ENCODE measurements at regions not wholly inside any gene's neighbourhood (a gene's known extent, or its start where the extent isn't known, plus 50 kb on each side); places are given as distances from the start of the nearest gene placed in this dataset.

DNA sequence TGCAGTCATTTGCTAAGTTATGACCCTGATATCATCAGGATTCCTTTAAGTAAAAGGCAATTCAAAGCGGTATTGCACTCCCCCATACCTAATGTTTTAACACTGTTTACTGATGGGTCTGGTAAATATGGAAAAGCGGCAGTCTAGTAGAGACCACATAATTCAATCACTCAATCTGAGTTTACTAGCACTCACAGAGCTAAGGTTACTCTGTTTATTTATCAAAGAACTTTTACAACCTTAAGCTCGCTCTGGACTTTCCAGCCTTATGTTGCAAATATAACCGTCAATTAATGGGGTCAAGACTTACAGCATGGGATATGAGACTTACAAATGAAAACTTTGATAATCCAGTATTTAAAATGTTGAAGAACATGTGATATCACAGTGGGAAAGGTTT lies 124.5 kb upstream of the ZCCHC13 start:
- DNase-seq: no peak
- H3K4me2 ChIP-seq (ENCODE audit: low read depth, low read length, poor library complexity, severe bottlenecking): no peak overlapping the region
- no peaks in the 10 kb centered on the region for H3K36me3 ChIP-seq (ENCODE audit: insufficient read depth, low read length)
- no peaks in the 10 kb centered on the region for H3K79me2 ChIP-seq (ENCODE audit: low read length)
- H3K9me2 ChIP-seq (replicated peaks; ENCODE audit: insufficient read depth, low read length): no peaks in the 10 kb centered on the region
- H4K20me1 ChIP-seq (ENCODE audit: insufficient read depth, low read depth, low read length): no peaks in the 10 kb centered on the region
- H3K4me3 ChIP-seq (ENCODE audit: low read length): no peak overlapping the region
- H3K4me1 ChIP-seq (ENCODE audit: low read length): no peaks in the 10 kb centered on the region
- no peak overlapping the region for H3K9ac ChIP-seq (ENCODE audit: low read length)
- no peaks in the 10 kb centered on the region for H3K9me3 ChIP-seq (ENCODE audit: low read length)
- no peak overlapping the region for H3K27ac ChIP-seq (ENCODE audit: low read length)
- H2AFZ ChIP-seq (ENCODE audit: low read length): no peak overlapping the region
- no peaks in the 10 kb centered on the region for H3K27me3 ChIP-seq (ENCODE audit: low read length)

DNA sequence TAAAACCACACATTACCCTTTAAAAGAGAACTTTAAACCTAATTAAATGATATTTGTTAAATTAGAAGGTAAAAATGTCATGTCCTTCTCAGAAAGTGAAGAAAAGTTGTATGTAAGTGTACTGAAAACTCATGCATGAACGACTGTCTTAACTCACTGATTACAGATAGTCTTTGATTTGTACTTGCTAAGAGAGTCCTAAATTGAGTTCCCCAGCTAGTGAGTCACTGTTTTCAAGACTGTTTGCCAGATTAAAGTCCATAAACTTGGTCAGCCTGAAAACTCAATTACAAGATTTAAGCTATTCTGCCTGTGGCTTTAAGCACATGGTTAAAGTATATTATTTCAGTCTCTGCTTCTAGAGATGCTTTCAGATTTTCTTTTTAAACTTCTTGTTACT lies 124.9 kb upstream of the ZCCHC13 start:
- H3K4me3 ChIP-seq (ENCODE audit: low read length): no peak overlapping the region
- no peaks in the 10 kb centered on the region for H3K27me3 ChIP-seq (ENCODE audit: low read length)

DNA sequence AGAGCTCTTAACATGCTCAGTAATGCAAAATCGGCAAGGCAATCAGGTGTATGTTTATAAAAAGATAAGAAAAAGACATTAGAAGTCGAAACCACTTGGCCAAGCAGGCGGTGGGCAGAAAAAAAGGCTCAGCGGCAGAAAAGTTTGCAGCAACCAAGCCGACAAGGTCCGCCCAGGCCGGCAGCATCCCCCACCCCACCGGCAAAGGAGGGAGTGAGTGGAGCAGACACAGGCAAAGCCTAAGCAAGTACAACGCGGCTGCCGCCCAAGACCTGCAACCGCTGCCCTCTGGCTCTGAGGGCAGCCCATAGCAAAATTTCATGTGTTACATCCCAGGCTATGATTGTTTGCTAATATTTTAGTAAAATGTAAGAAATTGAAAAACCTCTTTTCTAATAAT lies 125.4 kb upstream of the ZCCHC13 start:
- no peak overlapping the region for H3K4me3 ChIP-seq (ENCODE audit: low read length)
- H3K79me2 ChIP-seq (ENCODE audit: low read length): no peaks in the 10 kb centered on the region
- no peak overlapping the region for H3K9ac ChIP-seq (ENCODE audit: low read length)
- H3K9me2 ChIP-seq (replicated peaks; ENCODE audit: insufficient read depth, low read length): no peaks in the 10 kb centered on the region
- no peak overlapping the region for H3K27ac ChIP-seq (ENCODE audit: low read length)
- H3K9me3 ChIP-seq (ENCODE audit: low read length): no peaks in the 10 kb centered on the region
- H3K36me3 ChIP-seq (ENCODE audit: insufficient read depth, low read length): no peaks in the 10 kb centered on the region
- H2AFZ ChIP-seq (ENCODE audit: low read length): no peak overlapping the region
- DNase-seq: no peak
- no peaks in the 10 kb centered on the region for H3K4me1 ChIP-seq (ENCODE audit: low read length)
- no peaks in the 10 kb centered on the region for H4K20me1 ChIP-seq (ENCODE audit: insufficient read depth, low read depth, low read length)
- no peaks in the 10 kb centered on the region for H3K27me3 ChIP-seq (ENCODE audit: low read length)
- no peak overlapping the region for H3K4me2 ChIP-seq (ENCODE audit: low read depth, low read length, poor library complexity, severe bottlenecking)

More for the DNA sequence above, 124.9 kb upstream of the ZCCHC13 start:
- Histone ChIP-seq H3K9me2 (replicated peaks; ENCODE audit: insufficient read depth, low read length) (no peaks in the 10 kb centered on the region), H3K79me2 (ENCODE audit: low read length) (no peaks in the 10 kb centered on the region), H3K4me2 (ENCODE audit: low read depth, low read length, poor library complexity, severe bottlenecking) (no peak overlapping the region), H3K9me3 (ENCODE audit: low read length) (no peaks in the 10 kb centered on the region), H3K9ac (ENCODE audit: low read length) (no peak overlapping the region), H4K20me1 (ENCODE audit: insufficient read depth, low read depth, low read length) (no peaks in the 10 kb centered on the region), H2AFZ (ENCODE audit: low read length) (no peak overlapping the region), H3K36me3 (ENCODE audit: insufficient read depth, low read length) (no peaks in the 10 kb centered on the region), H3K27ac (ENCODE audit: low read length) (no peak overlapping the region), H3K4me1 (ENCODE audit: low read length) (no peaks in the 10 kb centered on the region)
- no peak for DNase-seq

DNA sequence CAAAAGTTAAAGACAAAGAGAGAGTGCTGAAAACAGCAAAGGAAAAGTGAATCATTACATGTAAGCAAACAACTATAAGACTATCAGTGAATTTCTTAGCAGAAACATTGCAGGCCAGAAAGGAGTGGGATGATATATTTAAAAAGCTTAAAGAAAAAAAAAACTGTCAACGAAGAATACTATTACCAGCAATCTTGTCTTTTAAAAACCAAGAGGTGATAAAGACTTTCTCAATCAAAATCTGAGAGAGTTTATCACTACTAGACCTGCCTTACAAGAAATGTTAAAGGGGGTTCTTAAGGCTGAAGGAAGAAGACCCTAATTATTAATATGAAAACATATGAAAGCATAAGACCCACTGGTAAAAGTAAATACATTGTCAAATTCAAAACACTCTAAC lies 132.5 kb upstream of the ZCCHC13 start:
- no peaks in the 10 kb centered on the region for H3K27me3 ChIP-seq (ENCODE audit: low read length)
- H3K4me3 ChIP-seq (ENCODE audit: low read length): no peak overlapping the region
- H3K9me3 ChIP-seq (ENCODE audit: low read length): no peaks in the 10 kb centered on the region; the same call in 1 of the 2 replicates
- H3K36me3 ChIP-seq (ENCODE audit: insufficient read depth, low read length): no peaks in the 10 kb centered on the region
- no peak overlapping the region for H3K9ac ChIP-seq (ENCODE audit: low read length)
- H3K79me2 ChIP-seq (ENCODE audit: low read length): no peaks in the 10 kb centered on the region
- no peaks in the 10 kb centered on the region for H4K20me1 ChIP-seq (ENCODE audit: insufficient read depth, low read depth, low read length)
- no peaks in the 10 kb centered on the region for H3K4me1 ChIP-seq (ENCODE audit: low read length)
- no peak for DNase-seq
- H2AFZ ChIP-seq (ENCODE audit: low read length): no peak overlapping the region
- H3K4me2 ChIP-seq (ENCODE audit: low read depth, low read length, poor library complexity, severe bottlenecking): no peak overlapping the region
- H3K27ac ChIP-seq (ENCODE audit: low read length): no peak overlapping the region
- H3K9me2 ChIP-seq (replicated peaks; ENCODE audit: insufficient read depth, low read length): no peaks in the 10 kb centered on the region

DNA sequence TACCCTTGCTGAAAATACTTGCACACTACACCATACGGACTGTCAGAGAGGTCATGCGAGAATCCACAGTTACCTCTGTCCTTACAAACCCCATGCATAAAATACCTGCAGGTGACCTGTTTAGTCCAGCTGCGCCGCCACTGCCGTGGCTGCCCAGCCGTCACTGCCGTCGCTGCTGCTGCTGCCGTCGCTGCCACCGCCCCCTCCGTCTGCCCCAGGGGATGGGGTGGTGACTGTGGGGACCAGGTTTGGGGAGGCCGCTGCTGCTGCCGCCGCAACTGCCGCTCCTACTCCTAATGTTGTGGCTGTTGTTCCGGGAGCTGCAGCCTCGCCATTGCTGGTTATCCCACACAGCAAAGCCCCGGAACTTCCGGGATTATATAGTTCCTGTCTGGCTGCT lies 141.8 kb upstream of the ZCCHC13 start:
- H3K9ac ChIP-seq (ENCODE audit: low read length): no peak overlapping the region
- H3K27ac ChIP-seq (ENCODE audit: low read length): no peak overlapping the region
- H4K20me1 ChIP-seq (ENCODE audit: insufficient read depth, low read depth, low read length): no peaks in the 10 kb centered on the region
- H3K9me2 ChIP-seq (replicated peaks; ENCODE audit: insufficient read depth, low read length): no peaks in the 10 kb centered on the region
- no peaks in the 10 kb centered on the region for H3K27me3 ChIP-seq (ENCODE audit: low read length)
- H3K4me3 ChIP-seq (ENCODE audit: low read length): no peak overlapping the region
- H2AFZ ChIP-seq (ENCODE audit: low read length): no peak overlapping the region
- H3K36me3 ChIP-seq (ENCODE audit: insufficient read depth, low read length): no peaks in the 10 kb centered on the region
- H3K4me1 ChIP-seq (ENCODE audit: low read length): no peaks in the 10 kb centered on the region
- DNase-seq: no peak
- H3K4me2 ChIP-seq (ENCODE audit: low read depth, low read length, poor library complexity, severe bottlenecking): no peak overlapping the region
- H3K9me3 ChIP-seq (ENCODE audit: low read length): no peaks in the 10 kb centered on the region
- no peaks in the 10 kb centered on the region for H3K79me2 ChIP-seq (ENCODE audit: low read length)

DNA sequence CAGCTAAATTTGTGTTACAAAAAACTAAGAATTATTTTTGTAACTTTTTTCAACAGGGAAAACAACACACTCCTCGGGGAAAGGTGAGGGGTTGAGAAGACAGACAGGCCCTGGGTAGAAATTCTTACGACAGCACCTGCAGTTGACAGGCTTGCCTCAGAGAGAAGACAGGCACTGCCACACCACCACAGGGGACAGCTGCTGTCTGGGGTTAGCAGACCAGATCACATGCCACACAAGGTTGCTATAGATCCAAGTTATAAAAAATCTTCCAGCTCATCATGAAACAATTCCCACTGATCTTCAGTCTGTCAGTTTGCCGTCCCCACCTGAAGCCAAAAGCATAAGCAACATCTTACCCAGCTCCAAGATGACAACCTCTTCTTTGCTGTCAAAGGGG lies 143.2 kb upstream of the ZCCHC13 start:
- Histone ChIP-seq H3K4me3 (ENCODE audit: low read length) (no peak overlapping the region), H3K36me3 (ENCODE audit: insufficient read depth, low read length) (no peaks in the 10 kb centered on the region), H3K4me1 (ENCODE audit: low read length) (no peaks in the 10 kb centered on the region), H3K9me3 (ENCODE audit: low read length) (no peaks in the 10 kb centered on the region), H3K27ac (ENCODE audit: low read length) (no peak overlapping the region), H2AFZ (ENCODE audit: low read length) (no peak overlapping the region), H3K9me2 (replicated peaks; ENCODE audit: insufficient read depth, low read length) (no peaks in the 10 kb centered on the region), H4K20me1 (ENCODE audit: insufficient read depth, low read depth, low read length) (no peaks in the 10 kb centered on the region), H3K27me3 (ENCODE audit: low read length) (no peaks in the 10 kb centered on the region), H3K9ac (ENCODE audit: low read length) (no peak overlapping the region), H3K4me2 (ENCODE audit: low read depth, low read length, poor library complexity, severe bottlenecking) (no peak overlapping the region), H3K79me2 (ENCODE audit: low read length) (no peaks in the 10 kb centered on the region)
- DNase-seq: no peak

DNA sequence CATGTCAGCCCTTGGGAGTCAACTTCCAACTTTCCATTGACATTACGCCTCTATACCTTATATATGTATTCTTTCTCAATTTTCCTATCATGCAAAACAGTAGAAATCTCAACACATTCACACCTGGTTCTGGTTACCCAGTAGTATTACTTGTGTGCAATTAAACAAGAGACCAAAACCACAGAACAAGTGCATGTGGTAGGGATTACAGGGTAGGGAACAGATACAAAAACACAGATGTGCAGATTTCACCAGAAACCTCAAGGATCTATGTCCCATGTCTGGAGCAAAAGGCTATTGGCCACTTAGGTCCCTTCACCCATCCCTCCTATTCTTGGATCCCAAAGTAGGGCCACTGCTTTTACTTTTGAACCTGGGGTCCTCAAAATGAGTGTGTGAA lies 143.6 kb upstream of the ZCCHC13 start:
- H3K79me2 ChIP-seq (ENCODE audit: low read length): no peaks in the 10 kb centered on the region
- H3K27me3 ChIP-seq (ENCODE audit: low read length): no peaks in the 10 kb centered on the region
- H3K27ac ChIP-seq (ENCODE audit: low read length): no peak overlapping the region
- no peaks in the 10 kb centered on the region for H3K36me3 ChIP-seq (ENCODE audit: insufficient read depth, low read length)
- no peaks in the 10 kb centered on the region for H4K20me1 ChIP-seq (ENCODE audit: insufficient read depth, low read depth, low read length)
- no peak overlapping the region for H3K4me3 ChIP-seq (ENCODE audit: low read length)
- no peak for DNase-seq
- H3K4me2 ChIP-seq (ENCODE audit: low read depth, low read length, poor library complexity, severe bottlenecking): no peak overlapping the region
- no peaks in the 10 kb centered on the region for H3K9me3 ChIP-seq (ENCODE audit: low read length)
- H3K9ac ChIP-seq (ENCODE audit: low read length): no peak overlapping the region
- H3K4me1 ChIP-seq (ENCODE audit: low read length): no peaks in the 10 kb centered on the region
- H3K9me2 ChIP-seq (replicated peaks; ENCODE audit: insufficient read depth, low read length): no peaks in the 10 kb centered on the region
- no peak overlapping the region for H2AFZ ChIP-seq (ENCODE audit: low read length)

DNA sequence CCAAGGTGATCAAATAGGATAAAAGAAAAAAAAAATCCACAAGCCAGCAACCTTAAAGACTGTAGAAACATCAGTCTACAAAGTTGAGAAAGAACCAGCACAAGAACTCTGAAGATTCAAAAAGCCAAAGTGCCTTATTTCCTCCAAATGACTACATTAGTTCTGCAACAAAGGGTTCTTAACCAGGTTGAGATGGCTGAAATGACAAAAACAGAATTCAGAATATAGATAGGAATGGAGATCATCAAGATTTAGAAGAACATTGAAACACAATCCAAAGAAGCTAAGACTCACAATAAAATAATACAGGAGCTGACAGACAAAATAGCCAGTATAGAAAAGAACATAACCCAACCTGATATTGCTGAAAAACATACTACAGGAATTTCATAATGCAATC lies 156.5 kb upstream of the ZCCHC13 start:
- no peaks in the 10 kb centered on the region for H4K20me1 ChIP-seq (ENCODE audit: insufficient read depth, low read depth, low read length)
- H3K4me3 ChIP-seq (ENCODE audit: low read length): no peak overlapping the region
- H2AFZ ChIP-seq (ENCODE audit: low read length): no peak overlapping the region
- no peak overlapping the region for H3K4me2 ChIP-seq (ENCODE audit: low read depth, low read length, poor library complexity, severe bottlenecking)
- H3K27me3 ChIP-seq (ENCODE audit: low read length): no peaks in the 10 kb centered on the region
- no peaks in the 10 kb centered on the region for H3K36me3 ChIP-seq (ENCODE audit: insufficient read depth, low read length)
- H3K9me2 ChIP-seq (replicated peaks; ENCODE audit: insufficient read depth, low read length): no peaks in the 10 kb centered on the region
- no peak for DNase-seq
- no peaks in the 10 kb centered on the region for H3K4me1 ChIP-seq (ENCODE audit: low read length)
- no peak overlapping the region for H3K9ac ChIP-seq (ENCODE audit: low read length)
- H3K27ac ChIP-seq (ENCODE audit: low read length): no peak overlapping the region
- no peaks in the 10 kb centered on the region for H3K9me3 ChIP-seq (ENCODE audit: low read length)
- no peaks in the 10 kb centered on the region for H3K79me2 ChIP-seq (ENCODE audit: low read length)

DNA sequence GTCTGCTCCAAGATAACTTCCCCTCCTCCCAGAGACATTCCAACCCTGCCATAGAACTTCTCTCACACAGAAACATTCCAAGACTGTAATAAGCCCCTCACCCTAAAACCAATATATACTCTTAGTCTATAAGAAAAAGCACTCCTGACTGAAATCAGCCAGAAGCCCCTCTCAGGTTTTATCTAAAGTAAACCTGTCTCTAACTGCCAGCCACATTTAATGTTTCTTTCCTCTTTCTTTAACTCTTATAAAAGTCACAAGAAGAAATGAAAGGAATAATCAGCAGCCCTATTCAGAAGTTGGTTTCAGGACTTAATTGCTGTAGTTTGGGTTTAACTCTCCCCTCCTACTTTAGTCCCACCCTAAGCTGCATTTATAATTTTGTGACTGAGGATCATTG lies 165.0 kb upstream of the ZCCHC13 start:
- H3K27me3 ChIP-seq (ENCODE audit: low read length): no peaks in the 10 kb centered on the region
- H3K4me2 ChIP-seq (ENCODE audit: low read depth, low read length, poor library complexity, severe bottlenecking): no peak overlapping the region
- H3K9me2 ChIP-seq (replicated peaks; ENCODE audit: insufficient read depth, low read length): no peaks in the 10 kb centered on the region
- no peak overlapping the region for H3K9ac ChIP-seq (ENCODE audit: low read length)
- no peaks in the 10 kb centered on the region for H3K36me3 ChIP-seq (ENCODE audit: insufficient read depth, low read length)
- no peak overlapping the region for H2AFZ ChIP-seq (ENCODE audit: low read length)
- H3K27ac ChIP-seq (ENCODE audit: low read length): no peak overlapping the region
- DNase-seq: no peak
- no peak overlapping the region for H3K4me3 ChIP-seq (ENCODE audit: low read length)
- H4K20me1 ChIP-seq (ENCODE audit: insufficient read depth, low read depth, low read length): no peaks in the 10 kb centered on the region
- no peaks in the 10 kb centered on the region for H3K9me3 ChIP-seq (ENCODE audit: low read length)
- H3K79me2 ChIP-seq (ENCODE audit: low read length): no peaks in the 10 kb centered on the region
- no peaks in the 10 kb centered on the region for H3K4me1 ChIP-seq (ENCODE audit: low read length)

Measured in Karpas-422 (cell line).